Right atrium auricular region (tissue), 2 donors: ENCODE measurements at regions not wholly inside any gene's neighbourhood (a gene's known extent, or its start where the extent isn't known, plus 50 kb on each side); places are given as distances from the start of the nearest gene placed in this dataset.
"Not testable (repeated sequence)": the region's sequence is repeated elsewhere in the genome, so short reads cannot be mapped to it uniquely, and the experiment has no call there.

Source experiments
- DNase-seq: peaks from one replicate; pipeline ENCODE4 v3.0.0-alpha.2; 2019; ENCODE audit warnings: low spot score
- H3K27ac ChIP-seq, 2 donors: fragments of 200-600 bp; sonication (generic); 1 replicate in 1 of 2; 2 replicates in 1 of 2; pipeline ENCODE4 v1.5.1; 2016 to 2019
- H3K27me3 ChIP-seq, 2 donors: fragments of 200-600 bp; sonication (generic); one replicate each; pipeline versions ENCODE4 v1.5.1 to v1.6.0; 2017 to 2019
- H3K36me3 ChIP-seq: fragments of 200-600 bp; sonication (generic); one replicate; pipeline ENCODE4 v1.5.1; 2016
- H3K4me1 ChIP-seq, 2 donors: fragments of 200-600 bp; sonication (generic); one replicate each; pipeline versions ENCODE4 v1.5.1 to v1.6.0; 2017 to 2019
- H3K4me3 ChIP-seq, 2 donors: fragments of 200-600 bp; sonication (generic); 1 replicate in 1 of 2; 2 replicates in 1 of 2; pipeline ENCODE4 v1.5.1; 2017 to 2019; ENCODE audit warnings: mild to moderate bottlenecking in 1 of 2, moderate library complexity in 1 of 2
- H3K9me3 ChIP-seq, 2 donors: fragments of 200-600 bp; sonication (generic); one replicate each; pipeline ENCODE4 v1.5.1; 2019
- CTCF ChIP-seq, 2 donors: fragments of 200-600 bp; sonication (generic); IDR thresholded peaks; one replicate each; pipeline ENCODE4 v1.5.1; 2019; ENCODE audit warnings: antibody characterized with exemption in 2 of 2

DNA sequence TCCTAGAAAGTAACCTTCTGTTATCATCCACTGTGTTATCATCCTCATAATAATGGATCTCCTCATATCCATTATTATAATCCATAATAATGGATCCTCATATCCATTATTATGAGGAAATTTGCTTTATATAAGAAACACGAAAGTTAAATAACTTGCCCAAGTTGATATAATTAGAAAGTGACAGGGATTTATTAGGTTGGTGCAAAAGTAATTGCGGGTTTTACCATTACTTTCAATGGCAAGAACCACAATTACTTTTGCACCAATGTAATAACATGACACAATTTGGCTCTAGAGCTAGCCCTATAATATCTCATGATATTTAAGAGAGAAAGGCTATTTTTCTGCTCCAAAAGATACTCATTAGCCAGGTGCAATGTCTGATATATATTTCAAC lies 275.7 kb upstream of the STXBP5 start:
- no peak for DNase-seq
- no peaks in the 10 kb centered on the region for H3K4me1 ChIP-seq
- no peaks in the 10 kb centered on the region for H3K36me3 ChIP-seq
- no peak overlapping the region for H3K4me3 ChIP-seq
- TF ChIP-seq CTCF (IDR thresholded peaks at IDR 0.05): no peak
- no peak overlapping the region for H3K27ac ChIP-seq
- no peaks in the 10 kb centered on the region for H3K27me3 ChIP-seq
- no peaks in the 10 kb centered on the region for H3K9me3 ChIP-seq

- no peak for TF ChIP-seq CTCF (IDR thresholded peaks at IDR 0.05)
- Histone ChIP-seq H3K4me3 (no peak overlapping the region), H3K4me1 (no peaks in the 10 kb centered on the region), H3K27ac (no peak overlapping the region), H3K27me3 (no peaks in the 10 kb centered on the region), H3K9me3 (no peaks in the 10 kb centered on the region), H3K36me3 (no peaks in the 10 kb centered on the region)
- DNase-seq: no peak
These were observed 273.0 kb upstream of the STXBP5 start for GRCh38 chr6:146931214-146931613.

DNA sequence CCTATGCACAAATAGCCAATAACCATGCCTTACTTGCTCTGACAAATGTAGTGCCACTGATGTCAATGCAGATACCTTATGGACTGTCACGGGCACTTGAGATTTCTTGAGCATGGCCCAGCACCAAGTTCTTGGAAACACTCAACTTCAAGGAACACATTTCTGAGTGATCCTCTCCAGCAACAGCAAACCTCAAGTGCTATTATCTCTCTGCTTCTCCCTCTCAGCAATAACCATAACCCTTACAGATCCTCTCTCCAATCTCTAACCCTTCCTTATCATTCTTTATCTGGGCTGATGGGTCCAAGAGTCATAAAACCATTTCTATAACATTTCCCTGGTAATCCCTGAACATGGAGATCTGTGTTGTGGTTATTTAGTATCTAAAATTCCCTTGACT lies 266.9 kb upstream of the STXBP5 start:
- no peaks in the 10 kb centered on the region for H3K36me3 ChIP-seq
- no peak overlapping the region for H3K27ac ChIP-seq
- H3K4me1 ChIP-seq: no peaks in the 10 kb centered on the region
- H3K9me3 ChIP-seq: no peaks in the 10 kb centered on the region
- no peak overlapping the region for H3K4me3 ChIP-seq
- no peak for TF ChIP-seq CTCF (IDR thresholded peaks at IDR 0.05)
- no peaks in the 10 kb centered on the region for H3K27me3 ChIP-seq
- no peak for DNase-seq

- Histone ChIP-seq H3K4me1 (no peaks in the 10 kb centered on the region), H3K9me3 (no peaks in the 10 kb centered on the region), H3K27me3 (no peaks in the 10 kb centered on the region), H3K27ac (no peak overlapping the region), H3K4me3 (no peak overlapping the region), H3K36me3 (no peaks in the 10 kb centered on the region)
- no peak for TF ChIP-seq CTCF (IDR thresholded peaks at IDR 0.05)
- no peak for DNase-seq
These were observed 266.0 kb upstream of the STXBP5 start for GRCh38 chr6:146938266-146938665.

GRCh38 chr6:146939456-146939855 lies 264.8 kb upstream of the STXBP5 start:
- DNase-seq, H3K36me3 ChIP-seq, H3K4me3 ChIP-seq: not testable (repeated sequence)

DNA sequence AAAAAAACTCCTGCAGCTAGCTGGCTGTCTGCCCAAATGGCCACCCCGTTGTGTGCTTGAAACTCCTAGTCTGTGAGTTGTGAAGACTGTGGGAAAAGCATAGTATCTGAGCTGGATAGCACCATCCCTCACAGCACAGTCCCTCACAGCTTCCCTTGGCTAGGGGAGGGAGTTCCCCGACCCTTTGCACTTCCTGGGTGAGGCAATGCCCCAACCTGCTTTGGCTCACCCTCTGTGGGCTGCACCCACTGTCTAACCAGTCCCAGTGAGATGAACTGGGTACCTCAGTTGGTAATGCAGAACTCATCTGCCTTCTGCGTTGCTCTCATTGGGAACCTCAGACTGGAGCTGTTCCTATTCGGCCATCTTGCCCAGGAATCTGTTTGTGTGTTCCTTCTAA lies 260.6 kb upstream of the STXBP5 start:
- no peak overlapping the region for H3K27ac ChIP-seq
- no peak for TF ChIP-seq CTCF (IDR thresholded peaks at IDR 0.05)
- no peaks in the 10 kb centered on the region for H3K27me3 ChIP-seq
- no peak overlapping the region for H3K4me3 ChIP-seq
- H3K9me3 ChIP-seq: no peaks in the 10 kb centered on the region
- no peaks in the 10 kb centered on the region for H3K36me3 ChIP-seq
- DNase-seq: no peak
- no peaks in the 10 kb centered on the region for H3K4me1 ChIP-seq

More at GRCh38 chr6:146939456-146939855, 264.8 kb upstream of the STXBP5 start:
- H3K4me1 ChIP-seq, H3K27ac ChIP-seq, H3K9me3 ChIP-seq, H3K27me3 ChIP-seq: not testable (repeated sequence)
